GM18519 (cell line): ENCODE measurements at regions not wholly inside any gene's neighbourhood (a gene's known extent, or its start where the extent isn't known, plus 50 kb on each side); places are given as distances from the start of the nearest gene placed in this dataset.

Experiments
- ATAC-seq: cut with Tn5 transposase; IDR thresholded peaks from one replicate; pipeline ENCODE4 v1.9.1; 2021; ENCODE audit warnings: mild to moderate bottlenecking, moderate library complexity; ENCODE audit not compliant: unreplicated experiment, low FRiP score

DNA sequence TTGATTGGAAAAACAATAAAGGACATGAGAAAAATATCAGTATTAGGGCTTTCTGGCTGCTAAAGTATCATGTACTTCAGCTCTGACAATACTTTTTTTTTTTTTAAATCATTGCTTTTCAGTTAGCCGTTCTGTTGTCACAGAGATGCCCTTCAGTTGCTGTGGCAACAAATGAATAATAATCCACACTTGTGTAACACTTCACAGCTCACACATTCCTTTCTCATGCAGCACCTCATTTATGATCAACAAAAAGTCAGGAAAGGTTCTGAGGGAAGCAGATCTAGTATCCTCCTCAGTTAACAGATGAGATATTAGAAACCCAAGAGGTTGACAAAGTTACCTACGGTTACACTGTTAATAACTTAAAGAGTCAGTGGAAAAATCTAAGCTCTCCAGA lies 444.2 kb upstream of the SLIT2 start:
- ATAC-seq = no peak

DNA sequence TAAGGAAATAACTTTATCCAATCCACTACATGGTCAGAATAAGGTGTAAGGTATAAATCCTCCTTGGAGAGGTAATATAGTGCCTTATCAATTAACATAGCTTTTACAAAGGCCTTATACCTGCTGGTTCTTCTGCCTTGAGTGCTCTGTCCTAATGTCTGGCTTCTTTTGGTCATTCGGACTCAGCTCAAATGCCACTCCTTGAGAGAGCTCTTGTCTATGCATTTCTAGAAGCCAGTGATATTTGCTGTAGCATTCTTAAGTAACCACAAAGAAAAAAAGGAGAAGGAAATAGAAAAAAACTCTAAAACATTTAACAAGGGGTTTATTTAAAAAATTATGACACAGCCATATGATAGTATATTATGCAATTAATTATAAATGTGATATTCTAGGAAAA lies 444.8 kb upstream of the SLIT2 start:
- ATAC-seq = no peak

DNA sequence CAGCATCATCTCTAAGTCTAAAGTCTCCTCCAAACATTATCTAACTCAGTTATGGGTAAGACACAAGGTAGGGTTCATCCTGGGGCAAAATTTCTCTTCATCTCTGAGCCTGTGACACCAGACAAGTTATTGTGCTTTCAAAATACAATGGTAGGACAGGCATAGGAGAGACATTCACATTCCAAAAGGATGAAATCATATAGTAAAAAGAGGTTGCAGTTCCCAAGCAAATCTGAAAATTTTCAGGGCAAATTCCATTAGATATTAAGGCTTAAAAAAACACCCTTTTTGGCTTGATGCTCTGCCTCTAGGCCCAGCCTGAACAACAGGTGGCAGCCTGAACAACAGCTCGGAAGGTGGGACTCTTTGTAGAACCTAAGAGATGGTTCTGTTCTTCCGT lies 448.3 kb upstream of the SLIT2 start:
- ATAC-seq = no peak

DNA sequence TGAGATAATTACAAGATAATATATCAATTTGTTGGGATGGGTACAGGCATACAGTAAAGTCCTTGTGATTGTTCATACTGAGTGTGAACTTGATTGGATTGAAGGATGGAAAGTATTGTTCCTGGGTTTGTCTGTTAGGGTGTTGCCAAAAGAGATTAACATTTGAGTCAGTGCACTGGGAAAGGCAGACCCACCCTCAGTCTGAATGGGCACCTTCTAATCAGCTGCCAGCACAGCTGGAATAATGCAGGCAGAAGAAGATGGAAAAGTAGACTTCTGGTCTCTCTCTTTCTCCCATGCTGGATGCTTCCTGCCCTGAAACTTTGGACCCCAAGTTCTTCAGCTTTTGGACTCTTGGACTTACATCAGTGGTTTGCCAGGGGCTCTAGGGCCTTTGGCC lies 457.9 kb upstream of the SLIT2 start:
- no peak for ATAC-seq

DNA sequence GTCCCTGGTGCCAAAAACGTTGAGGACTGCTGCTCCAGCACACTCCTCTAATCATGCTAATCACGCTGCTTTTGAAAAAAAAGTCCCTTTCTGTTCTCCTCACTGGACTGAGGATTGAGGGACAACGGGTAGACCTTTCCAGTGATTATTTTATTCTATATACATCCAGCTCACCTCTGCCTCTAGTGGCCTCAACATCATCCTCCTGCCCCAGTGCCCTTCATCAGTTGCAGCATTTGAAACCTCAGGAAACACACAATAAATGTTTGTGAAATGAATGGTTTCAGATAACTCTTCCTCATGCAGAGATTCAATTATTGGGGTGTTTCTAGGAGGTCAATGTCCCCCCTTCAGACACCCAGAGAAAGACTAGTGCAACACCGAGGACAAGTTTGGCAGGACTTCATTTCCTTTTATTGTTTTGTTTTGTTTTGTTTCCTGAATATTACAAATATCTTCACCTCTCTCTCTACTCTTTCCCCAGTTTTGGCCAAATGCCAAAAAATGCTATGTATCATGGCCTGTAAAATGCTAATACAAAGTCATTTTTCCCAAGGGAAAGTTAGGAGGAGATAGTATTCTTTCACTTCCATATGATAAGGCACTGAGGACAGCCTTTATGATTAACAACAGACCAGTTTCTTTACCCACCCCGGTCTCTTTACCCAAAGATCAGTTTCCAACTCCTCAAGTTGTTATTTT lies 460.1 kb upstream of the SLIT2 start:
- no peak for ATAC-seq

DNA sequence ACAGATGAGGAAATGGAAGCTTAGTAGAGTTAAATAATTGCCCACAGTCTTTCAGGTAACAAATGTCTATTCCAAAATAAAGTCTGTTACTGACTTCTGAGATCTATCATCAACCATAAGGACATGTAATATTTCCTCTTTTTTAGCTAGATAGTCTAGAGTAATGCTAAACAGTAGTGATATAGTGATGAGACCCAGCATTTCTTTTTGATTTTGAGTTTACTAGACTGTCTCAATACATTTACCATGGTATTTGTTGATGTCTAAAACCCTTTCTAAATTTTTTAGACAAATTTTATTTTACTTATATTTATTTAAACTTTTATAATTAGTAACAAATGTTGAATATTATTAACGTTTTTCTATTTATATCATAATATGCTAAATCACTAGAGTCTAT lies 465.1 kb upstream of the SLIT2 start:
- ATAC-seq = no peak

DNA sequence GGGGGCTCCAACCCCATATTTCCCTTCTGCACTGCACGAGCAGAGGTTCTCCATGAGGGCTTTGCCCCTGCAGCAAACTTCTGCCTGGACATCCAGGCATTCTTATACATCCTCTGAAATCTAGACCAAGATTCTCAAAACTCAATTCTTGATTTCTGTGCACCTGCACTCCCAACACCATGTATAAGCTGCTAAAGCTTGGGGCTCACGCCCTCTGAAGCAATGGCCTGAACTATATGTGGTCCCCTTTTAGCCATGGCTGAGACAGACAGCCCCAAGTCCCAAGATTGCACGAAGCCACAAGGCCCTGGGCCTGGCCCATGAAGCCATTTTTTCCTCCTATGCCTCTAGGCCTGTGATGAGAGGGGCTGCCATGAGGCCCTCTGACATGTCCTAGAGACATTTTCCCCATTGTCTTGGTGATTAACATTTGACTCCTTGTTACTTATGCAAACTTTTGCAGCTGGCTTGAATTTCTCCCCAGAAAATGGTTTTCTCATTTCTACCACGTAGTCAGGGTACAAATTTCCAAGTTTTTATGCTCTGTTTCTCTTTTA lies 468.0 kb upstream of the SLIT2 start:
- no peak for ATAC-seq

DNA sequence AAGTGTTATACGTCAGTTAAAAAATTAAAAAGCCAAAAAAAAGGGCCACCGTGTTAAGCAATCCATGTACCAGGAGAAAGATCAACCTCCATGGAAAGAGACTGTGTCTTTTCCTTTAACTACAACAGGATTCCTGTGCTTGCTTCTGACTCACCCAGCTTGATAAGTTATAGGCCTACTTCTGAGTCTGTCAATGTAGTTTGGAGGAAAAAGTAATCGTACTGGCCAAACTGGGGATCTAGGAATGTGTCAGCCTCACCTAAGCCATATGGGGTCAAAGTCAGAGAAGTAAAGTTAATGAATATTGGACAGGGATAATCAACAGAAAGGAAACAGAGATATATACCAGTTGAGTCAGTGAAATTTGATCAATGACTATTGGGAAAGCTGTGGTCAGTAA lies 470.8 kb upstream of the SLIT2 start:
- no peak for ATAC-seq

DNA sequence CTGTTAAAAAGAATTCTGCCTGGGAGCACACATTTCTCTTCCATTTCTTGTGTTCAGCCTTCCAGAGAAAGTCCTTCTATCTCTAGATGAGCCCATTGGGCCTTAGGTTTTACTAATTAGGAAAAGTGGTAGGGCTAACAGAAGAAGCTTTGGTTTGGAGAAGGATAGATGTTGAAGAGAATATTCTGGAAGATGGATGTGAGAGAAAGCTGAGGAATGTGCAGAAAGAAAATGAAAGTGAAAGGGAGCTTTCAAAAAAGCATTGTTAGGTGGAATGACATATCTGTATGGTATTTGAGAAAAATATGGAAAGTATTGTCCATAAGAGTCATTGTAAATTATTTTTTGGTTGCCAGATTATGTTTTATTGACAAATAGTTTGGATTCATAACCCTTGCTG lies 474.8 kb upstream of the SLIT2 start:
- ATAC-seq = no peak

DNA sequence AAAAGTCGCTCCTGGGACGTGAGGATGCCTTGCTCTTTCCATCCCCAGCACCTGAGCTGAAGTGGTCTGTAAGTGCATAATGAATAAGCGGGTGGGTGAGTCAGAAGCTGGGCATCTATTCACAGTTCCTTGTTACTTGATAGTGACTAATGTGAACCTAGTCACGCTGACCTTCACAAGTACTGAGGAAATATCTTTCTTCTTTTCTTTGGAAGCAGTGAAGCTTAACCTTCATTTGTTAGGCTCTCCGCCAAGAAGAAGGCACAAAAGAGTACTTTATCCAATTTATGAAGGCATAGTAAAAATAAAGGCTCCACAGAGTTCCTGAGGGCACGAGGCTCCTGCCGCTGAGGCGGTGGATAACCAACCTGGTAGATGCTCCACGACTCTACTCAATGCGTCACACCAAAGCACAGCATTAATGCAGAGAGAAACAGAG lies 475.7 kb upstream of the SLIT2 start:
- no peak for ATAC-seq

DNA sequence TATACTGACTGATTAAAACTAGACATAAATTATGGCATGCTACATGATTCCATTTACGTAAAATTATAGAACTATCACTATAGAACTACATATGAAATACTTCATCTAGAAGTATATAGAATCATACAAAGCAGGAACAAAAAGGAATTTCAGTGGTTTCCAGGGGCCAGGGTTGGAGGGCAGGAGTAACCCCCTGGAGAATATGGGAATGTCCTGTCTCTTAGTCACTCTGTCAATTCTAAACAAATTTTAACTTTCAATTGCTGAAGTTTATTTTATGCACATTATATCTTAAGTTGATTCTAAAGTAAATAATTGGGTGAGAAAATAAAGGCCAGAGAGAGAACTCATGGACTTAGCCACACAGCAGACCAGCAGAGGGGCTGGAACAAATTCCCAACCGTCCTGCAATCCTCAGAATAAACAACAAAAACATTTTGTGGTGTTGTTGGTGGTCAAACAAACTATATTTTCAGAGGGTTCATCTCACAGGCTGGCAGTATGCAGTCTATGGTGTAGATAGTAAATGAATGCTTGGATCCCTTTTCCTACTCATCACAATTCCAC lies 476.9 kb upstream of the SLIT2 start:
- ATAC-seq = no peak

DNA sequence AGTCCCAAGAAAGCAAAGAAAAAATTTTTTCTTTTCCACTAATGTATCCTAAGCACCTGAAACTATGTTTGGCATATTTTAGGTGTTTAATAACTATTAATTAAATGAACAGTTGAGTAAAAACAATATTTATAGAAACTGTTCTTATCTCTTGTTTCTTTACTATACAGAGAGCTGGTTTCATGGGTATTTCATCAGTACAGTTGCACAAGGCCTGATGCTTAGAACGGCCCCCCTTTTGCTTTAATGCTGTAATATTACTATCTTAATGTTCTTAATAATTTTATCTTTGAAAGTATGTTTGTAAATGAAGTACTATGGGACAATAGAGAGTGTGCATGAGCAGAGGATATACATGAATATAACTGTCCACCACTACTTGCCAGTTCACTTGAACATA lies 479.1 kb upstream of the SLIT2 start:
- no peak for ATAC-seq

DNA sequence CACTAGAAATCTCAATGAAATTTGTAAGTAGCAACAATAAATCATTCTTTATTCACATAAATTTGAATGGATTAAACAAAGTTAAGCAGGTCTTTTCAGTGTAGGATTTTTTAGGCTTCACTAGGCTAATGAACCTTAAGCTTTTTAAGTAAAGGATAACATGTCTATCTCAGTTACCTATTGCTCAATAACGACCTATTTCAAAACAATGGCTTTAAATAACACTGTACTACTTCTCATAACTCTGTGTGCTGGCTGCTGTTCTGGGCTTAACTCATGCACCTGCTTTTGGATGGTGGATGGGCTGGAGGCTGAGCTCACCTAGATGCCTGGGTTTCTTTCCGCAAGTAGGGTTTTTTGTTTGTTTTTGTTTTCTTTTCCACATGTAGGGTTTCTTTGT lies 495.0 kb upstream of the SLIT2 start:
- ATAC-seq = no peak

DNA sequence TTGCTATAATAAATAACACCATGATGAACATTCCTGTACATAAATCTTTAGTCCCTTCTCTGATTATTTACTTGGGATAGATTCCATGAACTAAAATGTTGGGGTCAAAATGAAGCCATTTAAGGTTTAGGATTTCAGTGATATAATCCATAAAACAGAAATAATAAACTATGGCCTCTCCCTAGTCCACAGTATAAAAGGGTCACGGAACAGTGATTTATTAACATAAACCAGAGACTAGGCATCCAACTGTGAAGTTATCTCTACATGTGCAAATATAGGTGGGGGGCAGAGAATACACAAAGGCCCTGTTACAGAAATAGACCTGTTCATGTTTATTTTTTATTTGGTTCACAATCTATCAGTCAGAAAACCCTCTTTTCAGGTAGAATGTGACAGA lies 499.1 kb upstream of the SLIT2 start:
- no peak for ATAC-seq

DNA sequence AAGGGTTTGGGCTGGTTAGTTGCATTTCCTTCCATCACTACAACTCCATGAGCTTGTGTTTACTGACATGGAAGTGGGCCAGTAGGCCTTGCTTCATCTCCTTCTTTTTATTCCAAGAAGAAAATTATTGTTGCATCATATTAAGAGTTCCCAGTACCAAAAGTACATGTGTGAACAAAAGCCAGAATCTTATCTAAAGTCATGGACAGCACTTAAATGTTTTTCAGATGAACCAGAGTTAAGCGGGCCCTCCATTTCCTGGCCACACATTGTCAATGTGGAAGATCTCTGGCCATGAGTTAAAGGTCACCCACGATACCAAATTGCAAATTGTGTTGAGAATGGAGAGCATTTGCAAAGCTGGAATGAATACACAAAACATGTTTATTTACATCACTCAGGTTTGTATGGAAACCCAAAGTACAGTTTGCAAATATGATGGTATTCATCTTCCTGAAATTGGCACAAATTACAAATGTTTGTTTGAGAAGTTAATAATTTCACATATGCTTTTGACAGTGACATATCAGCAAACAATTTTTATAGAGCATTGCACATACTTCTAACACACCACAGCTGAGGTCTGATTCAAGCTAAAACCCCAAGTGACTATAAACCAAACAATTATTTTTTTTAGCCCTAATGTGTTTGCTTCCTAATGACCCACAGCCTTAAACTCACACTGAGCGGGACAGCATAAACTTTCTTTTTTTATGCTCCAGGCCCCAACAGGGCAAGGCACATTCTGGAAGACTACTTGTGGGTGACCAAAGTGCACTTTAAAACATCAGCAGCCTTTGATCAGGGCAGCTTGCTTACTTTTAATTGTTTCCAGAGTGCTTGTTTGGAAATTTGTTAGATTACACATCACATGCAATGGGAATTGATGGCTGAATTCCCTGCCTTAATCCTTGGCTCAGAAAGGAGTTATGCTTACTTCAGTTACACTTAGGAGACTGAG lies 502.9 kb upstream of the SLIT2 start:
- ATAC-seq = no peak

DNA sequence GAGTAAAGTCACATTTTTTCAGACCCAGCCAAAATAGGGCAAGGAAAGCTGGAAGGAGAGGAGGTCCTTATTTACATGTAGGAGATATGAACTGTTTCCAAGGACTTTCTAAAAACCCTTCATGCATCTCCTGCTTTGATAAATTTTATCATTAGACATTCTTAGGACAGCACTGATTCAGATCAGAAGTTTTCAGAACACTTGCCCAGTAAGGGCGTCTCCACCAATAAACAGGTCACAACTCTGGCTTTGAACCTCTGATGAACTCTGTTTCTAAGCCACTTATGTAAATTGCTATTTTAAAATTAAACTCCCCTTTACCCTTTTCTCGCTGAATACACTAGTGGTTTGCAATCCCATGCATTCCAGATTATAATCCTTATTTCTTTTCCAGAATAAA lies 505.3 kb upstream of the SLIT2 start:
- no peak for ATAC-seq

DNA sequence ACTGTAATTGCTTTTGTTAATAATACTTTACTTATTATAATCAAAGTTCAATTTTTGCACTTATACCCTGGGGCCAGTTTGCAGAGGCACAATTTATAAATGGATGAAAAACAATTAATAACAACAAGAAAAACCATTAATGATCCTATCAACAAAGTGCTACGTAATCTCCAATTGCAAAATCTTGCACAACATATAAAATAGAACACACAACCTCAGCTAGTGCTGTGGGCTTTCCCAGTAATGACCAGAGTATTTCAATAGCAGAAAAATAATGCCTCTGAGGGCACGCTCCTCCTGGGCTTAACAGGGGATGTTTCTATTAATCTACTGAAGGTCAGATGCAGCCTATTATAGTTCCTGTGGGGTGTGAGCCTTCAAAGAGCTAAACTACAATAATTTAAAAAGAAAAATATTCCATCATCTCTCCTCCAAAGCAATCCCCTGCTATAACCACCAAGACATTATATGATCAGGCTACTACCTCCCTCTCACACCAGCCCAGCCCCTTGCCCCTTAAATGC lies 508.5 kb upstream of the SLIT2 start:
- no peak for ATAC-seq

DNA sequence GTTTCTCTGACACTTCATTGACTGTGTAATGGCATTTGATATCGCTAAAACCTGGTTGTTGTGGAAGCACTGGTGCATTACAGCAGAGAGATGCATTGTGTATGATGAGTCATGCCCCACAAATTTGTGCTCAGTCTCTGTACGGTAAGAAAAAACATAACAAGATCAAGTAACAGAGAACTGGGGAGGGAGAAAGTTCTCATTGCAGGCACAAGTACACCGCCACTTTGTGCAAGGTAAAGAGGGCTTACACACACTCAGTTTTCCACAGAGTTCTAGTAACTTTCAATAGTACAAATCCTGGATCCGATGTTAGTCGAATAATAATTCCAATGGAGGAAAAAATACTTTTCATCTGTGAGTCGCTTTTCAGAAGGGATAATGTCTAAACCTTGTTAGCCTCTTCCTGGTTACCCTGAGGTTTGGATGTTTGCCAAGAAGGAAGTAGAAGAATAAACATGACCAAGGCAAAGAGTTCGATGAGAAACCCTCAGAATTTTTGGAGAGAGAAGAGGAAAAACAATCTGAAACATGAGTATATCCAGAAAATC lies 512.5 kb upstream of the SLIT2 start:
- ATAC-seq = no peak

DNA sequence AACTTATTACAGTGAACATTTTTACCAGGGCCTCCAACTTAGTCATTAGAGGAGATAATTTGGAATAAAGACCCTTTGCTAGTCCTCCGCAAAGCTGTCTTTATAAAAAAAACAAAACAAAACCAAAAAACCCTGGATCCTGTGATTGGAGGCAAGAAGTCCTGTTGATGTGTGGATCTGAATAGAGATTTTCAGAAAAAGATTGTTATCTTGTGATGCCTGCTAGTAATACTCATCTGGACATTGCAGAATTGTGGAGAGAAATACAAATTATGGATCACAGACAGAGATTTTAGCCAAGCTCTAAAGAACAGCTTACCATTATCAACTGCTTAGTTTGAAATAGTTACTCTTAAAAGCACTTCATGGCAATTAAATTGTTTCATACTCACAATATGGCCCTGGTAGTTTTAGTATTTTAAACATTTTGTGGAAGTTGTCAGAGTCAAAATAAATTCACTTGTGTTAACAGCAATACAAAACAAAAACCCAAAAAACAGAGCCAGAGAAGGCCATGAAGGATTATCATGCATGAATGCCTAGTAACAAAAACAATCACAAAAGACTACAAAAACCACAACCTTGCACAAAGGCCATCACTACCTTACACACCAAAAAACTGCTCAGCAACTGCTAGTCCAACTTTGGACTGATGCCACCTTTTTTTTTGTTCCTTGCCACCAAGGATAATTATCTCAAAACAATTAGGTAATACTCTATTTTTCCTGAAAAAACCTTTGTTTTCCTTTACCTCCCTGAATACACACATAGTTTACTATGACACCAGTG lies 514.5 kb upstream of the SLIT2 start:
- no peak for ATAC-seq

DNA sequence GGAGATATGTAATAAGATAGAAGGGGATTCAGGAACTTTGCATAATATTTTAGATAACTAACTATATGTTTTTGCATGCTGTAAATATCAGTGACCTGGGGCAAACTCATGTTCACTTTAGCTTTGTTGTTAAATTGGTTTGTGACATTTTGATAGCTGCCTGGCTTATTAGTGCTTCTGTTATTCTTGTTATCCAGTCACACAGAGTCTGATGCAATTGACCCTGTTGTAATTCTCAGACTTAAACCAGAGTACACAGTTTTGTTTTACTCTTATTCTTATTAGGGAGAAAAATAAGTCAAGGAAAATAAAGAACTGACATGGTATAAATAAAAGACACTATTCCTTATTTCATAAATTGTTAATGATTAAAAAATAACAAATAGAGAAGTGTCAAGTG lies 516.7 kb upstream of the SLIT2 start:
- no peak for ATAC-seq
